ENCODE measurements at regions not wholly inside any gene's neighbourhood (a gene's known extent, or its start where the extent isn't known, plus 50 kb on each side); places are given as distances from the start of the nearest gene placed in this dataset.

DNA sequence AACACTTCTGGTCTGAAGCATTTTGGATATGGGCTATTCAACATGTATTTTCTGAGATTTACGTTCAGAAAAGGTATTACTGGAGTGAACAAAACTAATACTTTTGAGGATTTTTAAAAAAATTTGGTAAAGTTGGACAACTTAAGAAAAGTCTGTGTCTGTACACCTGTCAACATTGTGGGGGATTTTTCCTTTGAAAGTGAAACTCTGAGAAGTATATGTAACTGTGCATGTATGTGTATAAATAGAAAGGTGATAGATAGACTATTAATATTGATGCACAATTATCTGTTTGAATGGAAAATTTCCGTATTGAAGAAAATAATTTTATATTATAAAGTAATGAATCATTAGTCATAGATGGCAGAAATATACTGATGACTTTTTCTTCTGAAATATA, 312.8 kb upstream of the MDGA2 start:
- H3K79me2 ChIP-seq (ENCODE audit: insufficient read depth, low read length), result no peaks in the 10 kb centered on the region
- H3K9me2 ChIP-seq (ENCODE audit: low read depth, low read length), result no peaks in the 10 kb centered on the region
- no peaks in the 10 kb centered on the region for H3F3A ChIP-seq (ENCODE audit: insufficient read depth, low read length)
- H3K4me2 ChIP-seq (ENCODE audit: low read length), result no peak overlapping the region
- H3K9me3 ChIP-seq (ENCODE audit: low read length), result 0 out of 2 replicates have a peak, but pooled peaks cover 4% of the 10 kb centered on the region
- no peak overlapping the region for H2AFZ ChIP-seq (ENCODE audit: low read length)
- TF ChIP-seq CTCF (IDR thresholded peaks at IDR 0.05; ENCODE audit: low read length) (no peak), EZH2 (IDR thresholded peaks at IDR 0.05; ENCODE audit: borderline replicate concordance, low read length) (no peak)
- H3K4me3 ChIP-seq (ENCODE audit: low read depth, low read length, poor library complexity, severe bottlenecking), result no peak overlapping the region
- no peaks in the 10 kb centered on the region for H4K20me1 ChIP-seq (ENCODE audit: insufficient read depth, low read length)
- H3K27ac ChIP-seq (ENCODE audit: low read depth, low read length, poor library complexity, severe bottlenecking), result no peak overlapping the region
- no peaks in the 10 kb centered on the region for H3K36me3 ChIP-seq (ENCODE audit: insufficient read depth, low read length)
- H3K9ac ChIP-seq (ENCODE audit: low read length), result no peak overlapping the region
- peaks cover 6% of the 10 kb centered on the region for H3K4me1 ChIP-seq (ENCODE audit: insufficient read depth, low read length, severe bottlenecking)
- H3K27me3 ChIP-seq (ENCODE audit: insufficient read depth, low read length), result no peaks in the 10 kb centered on the region

DNA sequence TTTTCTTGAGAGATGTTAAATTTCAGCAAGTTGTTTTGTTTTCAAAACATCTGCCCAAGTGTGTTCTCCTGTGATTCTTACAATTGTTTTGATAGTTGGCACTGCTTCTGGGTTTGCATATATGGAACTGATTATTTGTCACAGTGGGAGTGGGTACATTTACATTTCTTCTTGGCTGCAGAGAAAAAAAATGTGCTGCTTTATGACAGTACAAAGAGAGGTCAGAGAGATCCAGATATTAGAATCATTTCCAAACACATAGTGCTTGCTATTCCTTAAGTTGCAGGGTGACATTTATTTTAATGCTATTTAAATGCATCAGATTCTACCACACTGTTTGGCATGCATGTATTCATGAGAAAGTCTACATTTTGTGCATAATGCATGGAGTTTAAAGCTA, 303.5 kb upstream of the MDGA2 start:
- TF ChIP-seq CTCF (IDR thresholded peaks at IDR 0.05; ENCODE audit: low read length) (no peak), EZH2 (IDR thresholded peaks at IDR 0.05; ENCODE audit: borderline replicate concordance, low read length) (no peak)
- H3K4me2 ChIP-seq (ENCODE audit: low read length), result no peak overlapping the region
- H3F3A ChIP-seq (ENCODE audit: insufficient read depth, low read length), result no peaks in the 10 kb centered on the region
- no peaks in the 10 kb centered on the region for H3K27me3 ChIP-seq (ENCODE audit: insufficient read depth, low read length)
- H3K36me3 ChIP-seq (ENCODE audit: insufficient read depth, low read length), result no peaks in the 10 kb centered on the region
- H3K9me3 ChIP-seq (ENCODE audit: low read length), result no peaks in the 10 kb centered on the region
- no peak overlapping the region for H3K4me3 ChIP-seq (ENCODE audit: low read depth, low read length, poor library complexity, severe bottlenecking)
- no peaks in the 10 kb centered on the region for H3K9me2 ChIP-seq (ENCODE audit: low read depth, low read length)
- H4K20me1 ChIP-seq (ENCODE audit: insufficient read depth, low read length), result no peaks in the 10 kb centered on the region
- no peak overlapping the region for H2AFZ ChIP-seq (ENCODE audit: low read length)
- no peak overlapping the region for H3K27ac ChIP-seq (ENCODE audit: low read depth, low read length, poor library complexity, severe bottlenecking)
- H3K4me1 ChIP-seq (ENCODE audit: insufficient read depth, low read length, severe bottlenecking), result no peaks in the 10 kb centered on the region
- no peaks in the 10 kb centered on the region for H3K79me2 ChIP-seq (ENCODE audit: insufficient read depth, low read length)
- H3K9ac ChIP-seq (ENCODE audit: low read length), result no peak overlapping the region

- no peak for TF ChIP-seq EZH2 (IDR thresholded peaks at IDR 0.05; ENCODE audit: borderline replicate concordance, low read length)
- TF ChIP-seq CTCF (IDR thresholded peaks at IDR 0.05; ENCODE audit: low read length), result no peak
- H3K9me3 ChIP-seq (ENCODE audit: low read length), result no peaks in the 10 kb centered on the region
- H3K9ac ChIP-seq (ENCODE audit: low read length), result no peak overlapping the region
- H3K4me3 ChIP-seq (ENCODE audit: low read depth, low read length, poor library complexity, severe bottlenecking), result no peak overlapping the region
- no peaks in the 10 kb centered on the region for H3K36me3 ChIP-seq (ENCODE audit: insufficient read depth, low read length)
- no peaks in the 10 kb centered on the region for H3K9me2 ChIP-seq (ENCODE audit: low read depth, low read length)
- H3K4me2 ChIP-seq (ENCODE audit: low read length), result no peak overlapping the region
- no peaks in the 10 kb centered on the region for H3K79me2 ChIP-seq (ENCODE audit: insufficient read depth, low read length)
- no peaks in the 10 kb centered on the region for H4K20me1 ChIP-seq (ENCODE audit: insufficient read depth, low read length)
- no peaks in the 10 kb centered on the region for H3K4me1 ChIP-seq (ENCODE audit: insufficient read depth, low read length, severe bottlenecking)
- H3K27ac ChIP-seq (ENCODE audit: low read depth, low read length, poor library complexity, severe bottlenecking), result no peak overlapping the region
- no peaks in the 10 kb centered on the region for H3K27me3 ChIP-seq (ENCODE audit: insufficient read depth, low read length)
- no peaks in the 10 kb centered on the region for H3F3A ChIP-seq (ENCODE audit: insufficient read depth, low read length)
- H2AFZ ChIP-seq (ENCODE audit: low read length), result peak overlapping the region; percentile 10; the same call in 1 of the 2 replicates
Measured at GRCh38 chr14:47976139-47976538, 300.7 kb upstream of the MDGA2 start.
